ENCODE measurements at regions not wholly inside any gene's neighbourhood (a gene's known extent, or its start where the extent isn't known, plus 50 kb on each side); places are given as distances from the start of the nearest gene placed in this dataset.

GRCh38 chr20:52643034-52643433 lies 329.1 kb upstream of the TSHZ2 start:
- no peak for DNase-seq (ENCODE audit: low spot score)

GRCh38 chr20:52637201-52637600 lies 335.0 kb upstream of the TSHZ2 start:
- no peak for DNase-seq (ENCODE audit: low spot score)

GRCh38 chr20:52631469-52631868 lies 340.7 kb upstream of the TSHZ2 start:
- DNase-seq (ENCODE audit: low spot score): no peak

- DNase-seq (ENCODE audit: low spot score): no peak
These were observed 342.0 kb upstream of the TSHZ2 start for GRCh38 chr20:52630138-52630537.

GRCh38 chr20:52624281-52624680 lies 347.9 kb upstream of the TSHZ2 start:
- DNase-seq (ENCODE audit: low spot score): no peak

GRCh38 chr20:52622081-52622480 lies 350.1 kb upstream of the TSHZ2 start:
- no peak for DNase-seq (ENCODE audit: low spot score)

- DNase-seq (ENCODE audit: low spot score): no peak
These were observed 350.8 kb upstream of the TSHZ2 start for GRCh38 chr20:52621401-52621800.

- DNase-seq (ENCODE audit: low spot score): no peak
These were observed 352.5 kb upstream of the TSHZ2 start for GRCh38 chr20:52619671-52620070.

- DNase-seq (ENCODE audit: low spot score): no peak
These were observed 353.1 kb upstream of the TSHZ2 start for GRCh38 chr20:52619101-52619500.

- no peak for DNase-seq (ENCODE audit: low spot score)
These were observed 355.5 kb upstream of the TSHZ2 start for GRCh38 chr20:52616629-52617028.

- DNase-seq (ENCODE audit: low spot score): no peak
These were observed 357.9 kb upstream of the TSHZ2 start for GRCh38 chr20:52614051-52614863.

- no peak for DNase-seq (ENCODE audit: low spot score)
These were observed 360.0 kb upstream of the TSHZ2 start for GRCh38 chr20:52612046-52612632.

- DNase-seq (ENCODE audit: low spot score): no peak
These were observed 361.4 kb upstream of the TSHZ2 start for GRCh38 chr20:52610749-52611148.

GRCh38 chr20:52601295-52601971 lies 370.7 kb upstream of the TSHZ2 start:
- no peak for DNase-seq (ENCODE audit: low spot score)

GRCh38 chr20:52596256-52596655 lies 375.9 kb upstream of the TSHZ2 start:
- DNase-seq (ENCODE audit: low spot score): no peak

- DNase-seq (ENCODE audit: low spot score): no peak
These were observed 376.6 kb upstream of the TSHZ2 start for GRCh38 chr20:52595518-52595917.

- no peak for DNase-seq (ENCODE audit: low spot score)
These were observed 378.5 kb upstream of the TSHZ2 start for GRCh38 chr20:52593654-52594053.

- no peak for DNase-seq (ENCODE audit: low spot score)
These were observed 379.6 kb upstream of the TSHZ2 start for GRCh38 chr20:52592567-52592966.

GRCh38 chr20:52590100-52590499 lies 382.1 kb upstream of the TSHZ2 start:
- DNase-seq (ENCODE audit: low spot score): no peak

GRCh38 chr20:52589251-52589812 lies 382.8 kb upstream of the TSHZ2 start:
- DNase-seq (ENCODE audit: low spot score): no peak

- DNase-seq (ENCODE audit: low spot score): no peak
These were observed 385.5 kb upstream of the TSHZ2 start for GRCh38 chr20:52586660-52587059.

GRCh38 chr20:52585333-52585732 lies 386.8 kb upstream of the TSHZ2 start:
- no peak for DNase-seq (ENCODE audit: low spot score)

- DNase-seq (ENCODE audit: low spot score): no peak
These were observed 387.0 kb upstream of the ZFP64 start for GRCh38 chr20:52578559-52578958.
